ENCODE measurements at regions not wholly inside any gene's neighbourhood (a gene's known extent, or its start where the extent isn't known, plus 50 kb on each side); places are given as distances from the start of the nearest gene placed in this dataset.

- TF ChIP-seq CTCF (IDR thresholded peaks at IDR 0.05; ENCODE audit: extremely low read depth, insufficient read depth, missing control alignments) = no peak
- in situ Hi-C loops (cut with MboI; ENCODE audit: low pct_unique_long_range_greater_than_20kb, low sequenced_read_pairs, unreplicated experiment) = no loop called here
These were observed 645.2 kb upstream of the EPHA6 start for GRCh38 chr3:96169111-96169766.

GRCh38 chr3:96172917-96173316 lies 641.5 kb upstream of the EPHA6 start:
- in situ Hi-C loops (cut with MboI; ENCODE audit: low pct_unique_long_range_greater_than_20kb, low sequenced_read_pairs, unreplicated experiment) = no loop called here
- TF ChIP-seq CTCF (IDR thresholded peaks at IDR 0.05; ENCODE audit: extremely low read depth, insufficient read depth, missing control alignments) = no peak
- no peak for DNase-seq (ENCODE audit: low spot score)

More at GRCh38 chr3:96169111-96169766, 645.2 kb upstream of the EPHA6 start:
- no peak for DNase-seq (ENCODE audit: low spot score)

GRCh38 chr3:96175500-96175899 lies 638.9 kb upstream of the EPHA6 start:
- in situ Hi-C loops (cut with MboI; ENCODE audit: low pct_unique_long_range_greater_than_20kb, low sequenced_read_pairs, unreplicated experiment) = no loop called here
- no peak for TF ChIP-seq CTCF (IDR thresholded peaks at IDR 0.05; ENCODE audit: extremely low read depth, insufficient read depth, missing control alignments)
- no peak for DNase-seq (ENCODE audit: low spot score)

- no peak for DNase-seq (ENCODE audit: low spot score)
- no peak for TF ChIP-seq CTCF (IDR thresholded peaks at IDR 0.05; ENCODE audit: extremely low read depth, insufficient read depth, missing control alignments)
- in situ Hi-C loops (cut with MboI; ENCODE audit: low pct_unique_long_range_greater_than_20kb, low sequenced_read_pairs, unreplicated experiment) = no loop called here
These were observed 631.6 kb upstream of the EPHA6 start for GRCh38 chr3:96182756-96183155.

- in situ Hi-C loops (cut with MboI; ENCODE audit: low pct_unique_long_range_greater_than_20kb, low sequenced_read_pairs, unreplicated experiment) = no loop called here
These were observed 630.5 kb upstream of the EPHA6 start for GRCh38 chr3:96183871-96184270.

GRCh38 chr3:96190024-96190616 lies 624.3 kb upstream of the EPHA6 start:
- no peak for TF ChIP-seq CTCF (IDR thresholded peaks at IDR 0.05; ENCODE audit: extremely low read depth, insufficient read depth, missing control alignments)
- in situ Hi-C loops (cut with MboI; ENCODE audit: low pct_unique_long_range_greater_than_20kb, low sequenced_read_pairs, unreplicated experiment) = no loop called here
- DNase-seq (ENCODE audit: low spot score) = no peak

More at GRCh38 chr3:96183871-96184270, 630.5 kb upstream of the EPHA6 start:
- no peak for TF ChIP-seq CTCF (IDR thresholded peaks at IDR 0.05; ENCODE audit: extremely low read depth, insufficient read depth, missing control alignments)
- no peak for DNase-seq (ENCODE audit: low spot score)
